ENCODE measurements at regions not wholly inside any gene's neighbourhood (a gene's known extent, or its start where the extent isn't known, plus 50 kb on each side); places are given as distances from the start of the nearest gene placed in this dataset.

DNA sequence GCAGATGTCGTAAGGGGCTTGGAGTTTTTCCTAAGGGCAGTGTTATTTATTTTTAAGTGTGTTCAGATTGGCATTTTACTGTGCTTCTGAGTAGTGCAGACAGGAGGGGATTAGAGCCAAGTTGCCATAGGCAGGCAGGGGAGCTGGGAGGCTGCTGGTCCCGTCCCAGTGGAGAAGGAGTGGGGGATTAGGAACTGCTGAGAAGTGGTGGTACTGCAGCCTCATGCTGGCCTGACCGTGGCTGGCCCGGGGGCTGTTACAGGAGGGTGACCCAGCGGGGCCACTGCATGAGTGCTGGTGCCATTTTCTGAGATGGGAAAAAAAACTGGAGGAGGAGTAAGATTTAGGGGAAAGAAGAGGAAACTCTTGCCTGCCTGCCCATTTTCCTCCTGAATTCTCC lies 52.3 kb upstream of the DLK1 start:
- Histone ChIP-seq H3K4me3 (no peak overlapping the region), H3K27ac (no peak overlapping the region), H3K36me3 (no peaks in the 10 kb centered on the region), H3K4me1 (peaks cover 0 to 13% (median 0%) of the 10 kb centered on the region in 4 donors), H3K27me3 (peaks cover 0 to 79% of the 10 kb centered on the region in 2 donors), H3K9me3 (no peaks in the 10 kb centered on the region)
- intact Hi-C loops (cut with DNase I; ENCODE audit: low total_unique reads) = no loop called here
- TF ChIP-seq, protein P1, sequence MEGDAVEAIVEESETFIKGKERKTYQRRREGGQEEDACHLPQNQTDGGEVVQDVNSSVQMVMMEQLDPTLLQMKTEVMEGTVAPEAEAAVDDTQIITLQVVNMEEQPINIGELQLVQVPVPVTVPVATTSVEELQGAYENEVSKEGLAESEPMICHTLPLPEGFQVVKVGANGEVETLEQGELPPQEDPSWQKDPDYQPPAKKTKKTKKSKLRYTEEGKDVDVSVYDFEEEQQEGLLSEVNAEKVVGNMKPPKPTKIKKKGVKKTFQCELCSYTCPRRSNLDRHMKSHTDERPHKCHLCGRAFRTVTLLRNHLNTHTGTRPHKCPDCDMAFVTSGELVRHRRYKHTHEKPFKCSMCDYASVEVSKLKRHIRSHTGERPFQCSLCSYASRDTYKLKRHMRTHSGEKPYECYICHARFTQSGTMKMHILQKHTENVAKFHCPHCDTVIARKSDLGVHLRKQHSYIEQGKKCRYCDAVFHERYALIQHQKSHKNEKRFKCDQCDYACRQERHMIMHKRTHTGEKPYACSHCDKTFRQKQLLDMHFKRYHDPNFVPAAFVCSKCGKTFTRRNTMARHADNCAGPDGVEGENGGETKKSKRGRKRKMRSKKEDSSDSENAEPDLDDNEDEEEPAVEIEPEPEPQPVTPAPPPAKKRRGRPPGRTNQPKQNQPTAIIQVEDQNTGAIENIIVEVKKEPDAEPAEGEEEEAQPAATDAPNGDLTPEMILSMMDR (IDR thresholded peaks at IDR 0.05) = no peak
- no peak for DNase-seq

DNA sequence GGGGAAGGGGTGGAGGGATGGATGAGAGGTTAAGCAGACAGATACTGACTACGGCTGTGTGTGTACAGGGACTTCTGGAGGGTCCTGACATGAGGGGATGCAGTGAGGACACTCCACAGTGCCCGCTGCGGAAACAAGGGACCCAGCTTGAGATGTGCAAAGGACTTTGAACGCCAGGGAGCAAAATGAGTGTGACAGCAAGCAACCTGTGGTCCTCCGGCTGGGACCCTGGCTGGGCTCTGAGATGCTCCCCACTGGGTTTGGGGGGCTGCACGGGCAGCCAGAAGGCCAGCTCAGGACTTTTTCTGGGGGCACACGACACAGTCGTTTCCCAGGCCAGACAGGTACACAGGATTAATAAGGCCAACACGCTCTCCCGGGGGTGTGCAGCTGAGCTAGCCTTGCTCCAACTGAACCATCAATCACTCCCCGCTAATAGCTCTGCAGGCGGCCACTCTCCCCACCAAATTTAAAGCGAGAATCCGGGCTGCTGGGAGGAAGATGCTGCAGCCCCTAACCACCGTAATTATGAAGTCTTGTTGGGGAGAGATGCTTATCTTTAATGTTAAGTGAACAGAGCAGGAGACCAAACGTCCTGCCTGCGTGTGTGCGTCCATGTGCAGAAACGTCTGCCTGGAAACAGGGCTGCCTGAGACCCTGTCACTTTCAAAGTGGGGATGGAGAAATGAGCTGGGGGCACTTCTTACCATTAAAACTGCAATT lies 51.6 kb upstream of the DLK1 start:
- TF ChIP-seq, protein P1 (IDR thresholded peaks at IDR 0.05) = no peak
- intact Hi-C loops (cut with DNase I; ENCODE audit: low total_unique reads) = no loop called here
- no peaks in the 10 kb centered on the region for H3K9me3 ChIP-seq
- H3K4me3 ChIP-seq = no peak overlapping the region
- H3K27ac ChIP-seq = no peak overlapping the region
- H3K36me3 ChIP-seq = no peaks in the 10 kb centered on the region
- no peak for DNase-seq
- peaks cover 0 to 13% (median 0%) of the 10 kb centered on the region in 4 donors for H3K4me1 ChIP-seq
- H3K27me3 ChIP-seq = peaks cover 0 to 76% of the 10 kb centered on the region in 2 donors

DNA sequence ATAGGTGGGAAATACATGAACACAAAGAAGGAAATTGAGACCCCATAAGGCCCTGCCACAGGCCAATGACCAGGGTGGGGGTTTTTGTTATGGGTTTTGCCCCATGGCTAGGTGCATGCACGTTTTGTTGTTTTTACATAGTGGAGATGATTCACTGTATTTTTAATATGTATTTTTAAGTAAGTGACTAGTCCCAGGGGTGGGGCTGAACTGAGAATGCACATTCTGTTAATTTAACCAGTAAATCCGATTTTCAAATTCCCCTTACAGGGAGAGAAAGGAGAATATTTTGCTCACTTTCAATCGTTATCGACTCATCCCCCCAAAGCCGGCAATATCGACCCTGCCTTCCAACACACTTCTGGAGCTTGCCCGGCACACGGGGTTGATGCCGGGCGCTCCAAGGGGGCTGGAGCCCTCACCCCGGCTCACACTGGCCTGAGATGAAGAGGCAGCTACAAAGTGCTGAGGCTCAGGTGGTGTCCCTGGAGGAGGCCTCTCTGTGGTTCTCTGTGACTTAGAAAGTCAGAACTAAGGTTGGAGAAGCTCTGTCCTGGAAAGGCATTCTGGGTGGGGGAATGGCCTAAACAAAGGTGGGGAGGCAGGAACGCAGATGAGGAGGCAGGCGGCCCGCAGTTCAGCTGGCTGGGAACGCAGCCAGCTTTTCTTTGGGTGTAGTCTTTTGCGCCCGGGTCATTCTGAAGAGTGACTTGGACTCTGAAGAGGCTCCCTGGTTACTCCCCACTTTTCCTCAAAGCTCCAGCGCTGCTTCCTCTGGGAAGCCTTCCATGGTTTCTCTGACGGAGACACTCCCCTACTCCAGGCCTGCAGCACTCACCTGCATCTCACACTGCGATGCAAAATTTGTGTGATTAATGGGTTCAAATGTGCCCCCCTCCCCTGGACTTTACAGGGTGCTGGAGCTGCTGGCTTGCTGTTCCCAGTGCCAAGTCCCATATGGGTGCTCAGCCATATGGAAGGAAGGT lies 50.7 kb upstream of the DLK1 start:
- Histone ChIP-seq H3K27ac (no peak overlapping the region), H3K9me3 (no peaks in the 10 kb centered on the region), H3K4me1 (peaks cover 0 to 13% (median 0%) of the 10 kb centered on the region in 4 donors), H3K27me3 (peaks cover 0 to 79% of the 10 kb centered on the region in 2 donors), H3K4me3 (no peak overlapping the region), H3K36me3 (no peaks in the 10 kb centered on the region)
- intact Hi-C loops (cut with DNase I; ENCODE audit: low total_unique reads) = no loop called here
- no peak for DNase-seq
- TF ChIP-seq, protein P1 (IDR thresholded peaks at IDR 0.05) = no peak
